ENCODE measurements at regions not wholly inside any gene's neighbourhood (a gene's known extent, or its start where the extent isn't known, plus 50 kb on each side); places are given as distances from the start of the nearest gene placed in this dataset.

GRCh38 chr10:57880446-57881227 lies 387.1 kb downstream of the IPMK start:
- DNase-seq (ENCODE audit: unreplicated experiment) = peak; percentile 61
- Mint-ChIP-seq H3K4me3 (ENCODE audit: unreplicated experiment) (no peak overlapping the region), H3K36me3 (ENCODE audit: insufficient read depth, unreplicated experiment) (no peaks in the 10 kb centered on the region), H3K9me3 (ENCODE audit: unreplicated experiment) (no peaks in the 10 kb centered on the region), H3K27ac (ENCODE audit: low read depth, unreplicated experiment) (no peak overlapping the region), H3K27me3 (ENCODE audit: insufficient read depth, unreplicated experiment) (no peaks in the 10 kb centered on the region), H3K4me1 (ENCODE audit: insufficient read depth, unreplicated experiment) (no peaks in the 10 kb centered on the region)
- ChIA-PET POLR2A (no interaction called here), CTCF (interaction anchor here (0.6 to 1.3 kb wide), 3 partner anchors 35 to 166 kb away, joined by 3 read pairs; no protein-coding TSS in a partner anchor)
- intact Hi-C loops (cut with micrococcal nuclease) = no loop called here
- no TSS peak for BruUV-seq (replicated peaks)
- TF ChIP-seq CTCF (IDR thresholded peaks at IDR 0.05; ENCODE audit: unreplicated experiment) = no peak

- CTCF ChIA-PET = interaction anchor here (0.6 to 1.0 kb wide), 2 partner anchors 11 to 278 kb away, joined by 3 read pairs; no protein-coding TSS in a partner anchor
- Mint-ChIP-seq H3K27ac (ENCODE audit: low read depth, unreplicated experiment) (no peak overlapping the region), H3K4me1 (ENCODE audit: insufficient read depth, unreplicated experiment) (no peaks in the 10 kb centered on the region), H3K27me3 (ENCODE audit: insufficient read depth, unreplicated experiment) (no peaks in the 10 kb centered on the region), H3K9me3 (ENCODE audit: unreplicated experiment) (no peaks in the 10 kb centered on the region), H3K36me3 (ENCODE audit: insufficient read depth, unreplicated experiment) (no peaks in the 10 kb centered on the region), H3K4me3 (ENCODE audit: unreplicated experiment) (no peak overlapping the region)
- TF ChIP-seq CTCF (IDR thresholded peaks at IDR 0.05; ENCODE audit: unreplicated experiment) = no peak
- intact Hi-C loops (cut with micrococcal nuclease) = no loop called here
- no TSS peak for BruUV-seq (replicated peaks)
- POLR2A ChIA-PET = interaction anchor here (0.7 kb wide), 1 partner anchor 24 kb away, joined by 3 read pairs; no protein-coding TSS in a partner anchor
- no peak for DNase-seq (ENCODE audit: unreplicated experiment)
These were observed 392.9 kb downstream of the IPMK start for GRCh38 chr10:57874810-57875209.

- TF ChIP-seq CTCF (IDR thresholded peaks at IDR 0.05; ENCODE audit: unreplicated experiment) = no peak
- no peaks in the 10 kb centered on the region for H3K36me3 Mint-ChIP-seq (ENCODE audit: insufficient read depth, unreplicated experiment)
- CTCF ChIA-PET = no interaction called here
- no peak overlapping the region for H3K27ac Mint-ChIP-seq (ENCODE audit: low read depth, unreplicated experiment)
- H3K4me1 Mint-ChIP-seq (ENCODE audit: insufficient read depth, unreplicated experiment) = peaks cover 8% of the 10 kb centered on the region
- no peaks in the 10 kb centered on the region for H3K9me3 Mint-ChIP-seq (ENCODE audit: unreplicated experiment)
- no TSS peak for BruUV-seq (replicated peaks)
- H3K27me3 Mint-ChIP-seq (ENCODE audit: insufficient read depth, unreplicated experiment) = no peaks in the 10 kb centered on the region
- H3K4me3 Mint-ChIP-seq (ENCODE audit: unreplicated experiment) = no peak overlapping the region
- intact Hi-C loops (cut with micrococcal nuclease) = no loop called here
- POLR2A ChIA-PET = no interaction called here
- DNase-seq (ENCODE audit: unreplicated experiment) = no peak
These were observed 400.5 kb downstream of the IPMK start for GRCh38 chr10:57867241-57867640.

- no peaks in the 10 kb centered on the region for H3K27me3 Mint-ChIP-seq (ENCODE audit: insufficient read depth, unreplicated experiment)
- H3K9me3 Mint-ChIP-seq (ENCODE audit: unreplicated experiment) = no peaks in the 10 kb centered on the region
- H3K36me3 Mint-ChIP-seq (ENCODE audit: insufficient read depth, unreplicated experiment) = no peaks in the 10 kb centered on the region
- intact Hi-C loops (cut with micrococcal nuclease) = no loop called here
- ChIA-PET POLR2A (no interaction called here), CTCF (interaction anchor here (0.6 to 1.2 kb wide), 3 partner anchors 15 to 562 kb away, joined by 3 to 4 read pairs (median 3); no protein-coding TSS in a partner anchor)
- TF ChIP-seq CTCF (IDR thresholded peaks at IDR 0.05; ENCODE audit: unreplicated experiment) = no peak
- no peak overlapping the region for H3K27ac Mint-ChIP-seq (ENCODE audit: low read depth, unreplicated experiment)
- peak; percentile 52 for DNase-seq (ENCODE audit: unreplicated experiment)
- no TSS peak for BruUV-seq (replicated peaks)
- H3K4me3 Mint-ChIP-seq (ENCODE audit: unreplicated experiment) = no peak overlapping the region
- H3K4me1 Mint-ChIP-seq (ENCODE audit: insufficient read depth, unreplicated experiment) = peaks cover 8% of the 10 kb centered on the region
These were observed 402.7 kb downstream of the IPMK start for GRCh38 chr10:57864765-57865680.

Data from MCF 10A (cell line).